ENCODE measurements at regions not wholly inside any gene's neighbourhood (a gene's known extent, or its start where the extent isn't known, plus 50 kb on each side); places are given as distances from the start of the nearest gene placed in this dataset.
A peak's percentile ranks its signal among the peaks of the same experiment; 100 is the strongest.
"Not testable (repeated sequence)": the region's sequence is repeated elsewhere in the genome, so short reads cannot be mapped to it uniquely, and the experiment has no call there.

- DNase-seq (ENCODE audit: low read depth, low spot score), result no peak
Observed at GRCh38 chr14:105952826-105953225, 426.4 kb downstream of the TMEM121 start.

DNA sequence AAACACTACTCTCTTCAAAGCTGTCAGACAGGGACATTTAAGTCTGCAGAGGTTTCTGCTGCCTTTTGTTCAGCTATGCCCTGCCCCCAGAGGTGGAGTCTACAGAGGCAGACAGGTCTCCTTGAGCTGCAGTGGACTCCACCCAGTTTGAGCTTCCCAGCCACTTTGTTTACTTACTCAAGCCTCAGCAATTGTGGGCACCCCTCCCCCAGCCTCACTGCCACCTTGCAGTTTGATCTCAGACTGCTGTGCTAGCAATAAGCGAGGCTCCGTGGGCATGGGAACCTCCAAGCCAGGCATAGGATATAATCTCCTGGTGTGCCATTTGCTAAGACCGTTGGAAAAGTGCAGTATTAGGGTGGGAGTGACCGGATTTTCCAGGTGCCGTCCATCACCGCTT is 435.2 kb downstream of the TMEM121 start:
- not testable (repeated sequence) for DNase-seq (ENCODE audit: low read depth, low spot score)

DNA sequence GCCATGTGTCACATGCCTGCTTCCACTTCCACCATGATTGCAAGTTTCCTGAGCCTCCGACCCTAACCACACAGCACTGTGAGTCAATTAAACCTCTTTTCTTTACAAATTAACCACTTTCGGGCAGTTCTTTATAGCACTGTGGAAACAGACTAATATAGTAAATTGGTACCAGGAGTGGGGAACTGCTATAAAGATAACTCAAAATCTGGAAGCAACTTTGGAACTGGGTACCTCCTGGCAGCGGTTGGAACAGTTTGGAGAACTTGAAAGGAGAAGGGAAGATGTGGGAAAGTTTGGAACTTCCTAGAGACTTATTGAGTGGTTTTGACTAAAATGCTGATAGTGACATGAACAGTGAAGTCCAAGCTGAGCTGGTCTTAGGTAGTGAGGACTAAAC is 436.1 kb downstream of the TMEM121 start:
- no peak for DNase-seq (ENCODE audit: low read depth, low spot score)

DNA sequence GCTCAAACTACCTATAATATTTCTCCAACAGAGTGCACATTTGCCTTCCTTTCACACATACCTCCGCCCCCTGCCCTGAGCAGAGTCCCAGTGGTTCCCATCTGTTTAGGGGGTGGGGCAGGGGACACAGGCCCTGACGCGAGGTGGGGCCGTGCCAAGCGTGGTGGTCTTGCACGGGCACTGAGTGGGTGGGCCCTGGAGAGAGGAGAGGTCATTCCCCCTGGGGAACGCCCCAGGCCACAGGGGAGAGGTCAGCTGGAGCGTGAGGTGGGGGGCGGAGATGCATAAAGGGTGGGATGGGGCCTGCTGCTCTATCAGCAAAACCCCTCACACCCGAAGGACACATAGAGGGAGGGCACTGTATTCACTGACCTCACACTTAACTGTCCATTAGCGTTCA is 441.9 kb downstream of the TMEM121 start:
- DNase-seq (ENCODE audit: low read depth, low spot score), result no peak

GRCh38 chr14:105969026-105969425 is 442.6 kb downstream of the TMEM121 start:
- DNase-seq (ENCODE audit: low read depth, low spot score), result not testable (repeated sequence)

GRCh38 chr14:105970821-105971220 is 444.4 kb downstream of the TMEM121 start:
- DNase-seq (ENCODE audit: low read depth, low spot score), result not testable (repeated sequence)

DNA sequence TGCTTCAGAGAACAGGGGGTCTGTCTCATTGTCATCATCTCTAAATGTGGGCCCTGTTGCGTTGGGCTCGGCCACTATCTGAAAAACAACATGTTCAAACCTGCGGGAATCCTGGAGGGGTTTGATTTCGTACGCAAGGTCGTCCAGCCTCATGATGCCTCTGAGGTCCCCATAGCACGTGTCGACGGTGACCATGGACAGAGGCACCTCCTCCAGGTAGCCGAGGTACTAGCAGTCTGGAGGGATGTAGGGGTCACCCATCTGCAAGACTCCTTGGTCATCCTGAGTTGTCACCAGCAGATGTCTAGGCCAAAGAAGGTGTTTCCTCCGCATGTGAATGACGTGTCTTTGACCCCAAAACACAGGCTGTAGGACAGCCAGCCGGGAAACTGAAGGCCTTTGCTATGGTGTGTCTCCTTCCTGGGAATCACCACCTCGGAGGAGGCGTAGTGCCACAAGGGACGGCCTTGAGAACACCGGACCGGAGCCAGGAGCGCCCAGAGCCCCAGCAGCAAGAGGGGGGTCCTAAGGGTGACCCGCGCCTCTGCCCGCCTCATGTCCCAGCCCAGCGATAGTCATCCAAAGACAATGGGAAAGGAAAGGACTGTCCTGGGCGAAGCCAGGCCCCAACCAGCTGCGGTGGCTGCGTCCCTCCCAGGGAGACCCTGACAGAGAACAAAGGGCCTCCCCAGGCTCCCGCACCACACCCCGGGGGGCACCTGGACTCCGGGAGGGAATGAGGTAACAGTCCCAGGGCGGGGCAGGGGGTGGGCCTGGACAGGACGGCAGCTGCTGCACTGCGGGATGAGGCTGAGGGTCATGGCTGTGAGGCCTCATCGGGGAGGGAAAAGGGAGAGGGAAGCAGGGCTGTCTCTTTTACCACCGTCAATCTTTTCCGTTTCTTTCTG is 445.5 kb downstream of the TMEM121 start:
- DNase-seq (ENCODE audit: low read depth, low spot score), result no peak

- DNase-seq (ENCODE audit: low read depth, low spot score), result peak; percentile 75
Observed at GRCh38 chr14:105974902-105975301, 448.5 kb downstream of the TMEM121 start.

- DNase-seq (ENCODE audit: low read depth, low spot score), result no peak
Observed at GRCh38 chr14:105978618-105979295, 452.4 kb downstream of the TMEM121 start.

DNA sequence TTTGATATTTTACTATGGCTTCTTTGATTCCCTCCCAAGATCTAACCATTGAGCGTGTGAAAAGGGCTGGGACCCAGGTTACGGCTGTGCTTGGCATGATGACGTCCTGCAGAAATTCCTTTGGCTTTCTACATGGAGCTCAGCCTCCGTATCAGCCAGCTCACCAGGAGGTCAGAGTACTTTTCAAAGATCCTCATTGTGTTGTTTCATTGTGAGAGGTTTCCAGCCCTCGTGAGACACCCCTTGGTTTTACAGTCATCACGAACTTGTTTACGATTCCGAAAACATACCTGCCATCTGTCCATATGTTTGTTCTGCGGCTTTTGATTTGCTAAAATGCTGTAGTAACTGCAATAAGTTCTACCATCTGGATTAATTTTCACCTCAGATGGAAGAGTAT is 453.1 kb downstream of the TMEM121 start:
- DNase-seq (ENCODE audit: low read depth, low spot score), result no peak

- no peak for DNase-seq (ENCODE audit: low read depth, low spot score)
Observed at GRCh38 chr14:105980224-105980623, 453.8 kb downstream of the TMEM121 start.

GRCh38 chr14:105981517-105982302 is 455.3 kb downstream of the TMEM121 start:
- not testable (repeated sequence) for DNase-seq (ENCODE audit: low read depth, low spot score)

DNA sequence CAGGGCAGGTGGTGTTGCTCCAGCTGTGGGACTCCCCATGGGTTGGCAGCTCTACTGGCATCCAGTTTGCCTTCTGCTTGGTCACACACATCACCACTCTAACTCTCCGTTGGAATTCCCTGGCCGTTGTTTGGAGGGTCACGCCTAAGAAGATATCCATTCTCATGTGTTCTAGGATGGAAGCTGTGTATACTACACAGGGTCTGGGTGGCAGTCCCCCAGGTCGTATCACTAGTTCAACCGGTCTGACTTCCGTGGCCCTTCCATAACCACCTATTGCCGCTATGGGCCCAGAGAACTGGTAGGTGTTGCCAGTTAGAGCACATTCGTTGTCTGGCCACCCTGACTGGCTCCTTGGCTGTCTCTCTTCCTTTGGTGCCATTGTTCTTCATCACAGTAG is 456.3 kb downstream of the TMEM121 start:
- no peak for DNase-seq (ENCODE audit: low read depth, low spot score)

- no peak for DNase-seq (ENCODE audit: low read depth, low spot score)
Observed at GRCh38 chr14:105986894-105987284, 460.5 kb downstream of the TMEM121 start.

GRCh38 chr14:105987563-105987962 is 461.2 kb downstream of the TMEM121 start:
- DNase-seq (ENCODE audit: low read depth, low spot score), result no peak

DNA sequence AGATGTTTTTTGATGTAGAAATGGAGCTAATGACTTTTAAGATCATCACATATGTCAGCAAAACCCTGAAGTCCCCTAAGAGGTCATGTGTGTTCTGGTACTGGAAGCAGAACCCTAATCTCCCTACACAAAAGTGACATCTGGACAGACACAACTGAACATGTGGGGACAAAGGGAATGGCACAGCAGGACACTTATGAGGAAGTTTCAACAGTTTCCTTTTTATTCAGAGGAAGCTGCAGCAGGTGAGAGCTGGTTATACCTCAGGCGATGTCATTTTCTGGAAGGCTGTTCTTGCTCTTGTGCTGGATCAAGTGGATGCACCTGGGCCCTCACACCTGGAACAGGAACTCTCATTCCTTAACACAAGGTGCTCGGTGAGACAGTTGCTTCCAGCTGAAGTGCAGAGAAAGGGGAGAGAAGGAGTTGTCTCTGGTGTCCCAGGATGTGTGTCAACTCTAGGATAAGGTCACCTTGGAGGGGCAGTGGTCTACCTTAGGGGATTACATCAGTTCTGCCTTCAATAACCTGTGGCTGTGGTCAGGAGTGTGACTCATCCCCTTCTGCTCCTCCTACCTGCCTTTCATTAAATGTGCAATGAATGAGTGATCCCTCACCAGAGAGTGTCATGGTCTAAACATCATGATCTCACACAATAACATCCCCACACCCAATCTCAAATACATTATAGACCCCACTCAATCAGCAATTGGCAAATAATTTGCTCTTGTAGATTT is 463.4 kb downstream of the TMEM121 start:
- no peak for DNase-seq (ENCODE audit: low read depth, low spot score)

- DNase-seq (ENCODE audit: low read depth, low spot score), result not testable (repeated sequence)
Observed at GRCh38 chr14:105991677-105992076, 465.3 kb downstream of the TMEM121 start.

DNA sequence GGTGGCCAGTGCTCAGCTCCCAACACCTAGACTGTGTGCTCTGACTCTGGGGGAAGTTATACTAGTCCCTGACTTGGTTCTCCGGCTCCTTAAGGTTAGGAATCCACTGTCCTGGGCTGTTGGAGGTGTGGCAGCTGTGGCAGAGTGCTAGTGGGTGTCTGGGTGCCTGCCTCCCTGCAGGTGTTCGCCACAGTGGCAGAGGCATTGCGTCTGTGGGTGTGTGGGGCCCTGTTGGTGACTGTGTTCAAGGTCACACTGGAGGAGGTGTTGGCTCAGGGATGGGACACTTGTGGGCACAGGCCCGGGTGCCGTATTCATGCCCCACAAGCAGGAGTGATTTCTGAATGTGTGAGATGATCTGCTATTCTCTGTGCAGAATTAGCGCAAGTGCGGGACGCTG is 467.4 kb downstream of the TMEM121 start:
- DNase-seq (ENCODE audit: low read depth, low spot score), result no peak

- DNase-seq (ENCODE audit: low read depth, low spot score), result not testable (repeated sequence)
Observed at GRCh38 chr14:105995011-105995710, 468.8 kb downstream of the TMEM121 start.

DNA sequence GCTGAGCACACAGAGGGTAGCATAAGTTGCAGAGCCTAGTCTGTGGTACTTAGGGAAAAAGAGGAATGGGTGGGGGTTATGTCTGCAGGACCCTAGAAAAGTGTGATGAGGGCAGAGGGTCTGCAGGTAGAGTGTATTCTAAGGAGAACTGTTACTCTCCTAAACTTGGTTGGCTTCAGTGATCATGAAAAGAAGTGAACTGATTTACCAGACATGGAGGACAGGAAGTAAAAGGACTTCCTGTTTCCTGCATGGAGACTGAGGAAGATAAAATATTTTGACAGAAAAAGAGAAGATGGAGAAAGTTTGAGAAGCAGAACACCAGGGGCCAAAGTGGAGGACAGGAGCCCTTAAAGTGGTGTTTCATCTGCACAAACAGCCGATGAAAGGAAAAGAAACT is 472.2 kb downstream of the TMEM121 start:
- not testable (repeated sequence) for DNase-seq (ENCODE audit: low read depth, low spot score)

Data from activated naive CD8-positive, alpha-beta T cell treated with anti-CD3 and anti-CD28 coated beads, Interleukin-2, amount 50 U/mL, for 16 hours (primary cell).